IPS-11a (cell line): ENCODE measurements at regions not wholly inside any gene's neighbourhood (a gene's known extent, or its start where the extent isn't known, plus 50 kb on each side); places are given as distances from the start of the nearest gene placed in this dataset.
"Not testable (repeated sequence)": the region's sequence is repeated elsewhere in the genome, so short reads cannot be mapped to it uniquely, and the experiment has no call there.

Experiments used
- H3K4me3 ChIP-seq: one replicate; pipeline ENCODE4 v1.5.1; 2013; ENCODE audit warnings: low read depth, low read length, control low read depth

- H3K4me3 ChIP-seq: no peak overlapping the region
Measured at GRCh38 chr10:117746541-117747448, 204.2 kb downstream of the EMX2 start.

GRCh38 chr10:117747636-117748035, 205.1 kb downstream of the EMX2 start:
- no peak overlapping the region for H3K4me3 ChIP-seq

DNA sequence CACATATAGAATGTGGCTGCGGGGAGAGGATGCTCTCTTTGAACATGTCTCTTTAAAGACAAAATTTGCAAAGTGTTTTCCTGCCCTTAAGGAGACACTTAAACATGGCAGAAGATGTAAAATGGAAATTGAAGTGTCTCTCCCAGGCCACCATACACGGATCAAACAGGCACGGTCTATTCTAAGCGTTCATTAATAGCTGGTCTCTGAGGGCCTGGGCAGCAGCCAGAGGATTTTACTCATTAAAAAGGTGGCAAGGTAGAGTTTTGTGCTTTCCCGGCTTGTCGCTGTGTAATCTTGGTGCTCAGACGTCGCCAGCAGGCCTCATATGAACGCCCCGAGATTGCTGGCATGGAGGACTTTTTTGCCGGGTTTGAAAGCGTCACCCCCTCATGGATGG, 205.5 kb downstream of the EMX2 start:
- H3K4me3 ChIP-seq: no peak overlapping the region

DNA sequence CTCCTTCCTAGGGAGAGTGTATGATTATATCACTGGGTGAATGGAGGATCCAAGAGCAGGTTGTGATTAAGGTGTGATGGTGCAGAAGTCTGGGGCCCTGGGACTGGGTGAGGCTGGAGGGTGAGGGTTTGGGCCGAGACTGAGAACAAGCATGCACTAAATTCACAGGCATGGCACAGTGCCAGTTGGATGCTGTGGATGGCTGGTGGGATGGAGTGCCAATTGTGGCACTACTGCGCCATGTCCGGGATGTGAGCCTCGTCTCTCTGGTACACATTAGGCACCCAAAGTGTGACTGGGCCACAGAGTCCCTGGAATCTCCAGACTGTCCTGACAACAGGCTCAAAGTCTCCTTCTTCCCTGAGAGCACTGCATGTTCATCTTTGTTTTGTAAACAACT, 208.1 kb downstream of the EMX2 start:
- H3K4me3 ChIP-seq: no peak overlapping the region

DNA sequence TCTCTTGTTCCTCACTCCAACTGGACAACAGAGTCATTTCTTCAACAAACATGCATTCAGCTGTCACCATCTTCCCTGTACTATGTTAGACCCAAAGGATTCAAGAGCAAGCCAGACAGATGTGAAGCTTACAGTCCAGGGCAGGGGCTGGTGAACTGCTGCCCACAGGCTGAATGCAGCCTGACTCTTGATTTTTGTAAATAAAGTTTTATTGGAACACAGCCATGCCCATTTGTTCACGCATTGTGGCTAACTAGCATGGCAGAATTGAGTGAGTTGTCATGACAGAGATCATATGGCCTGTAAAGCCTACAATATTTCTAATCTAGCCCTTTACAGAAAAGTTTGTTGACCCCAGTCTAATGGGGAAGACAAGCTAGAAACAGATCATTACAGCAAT, 208.7 kb downstream of the EMX2 start:
- no peak overlapping the region for H3K4me3 ChIP-seq

- H3K4me3 ChIP-seq: no peak overlapping the region
Measured at GRCh38 chr10:117752103-117752502, 209.6 kb downstream of the EMX2 start.

GRCh38 chr10:117754770-117755658, 212.5 kb downstream of the EMX2 start:
- H3K4me3 ChIP-seq: no peak overlapping the region

DNA sequence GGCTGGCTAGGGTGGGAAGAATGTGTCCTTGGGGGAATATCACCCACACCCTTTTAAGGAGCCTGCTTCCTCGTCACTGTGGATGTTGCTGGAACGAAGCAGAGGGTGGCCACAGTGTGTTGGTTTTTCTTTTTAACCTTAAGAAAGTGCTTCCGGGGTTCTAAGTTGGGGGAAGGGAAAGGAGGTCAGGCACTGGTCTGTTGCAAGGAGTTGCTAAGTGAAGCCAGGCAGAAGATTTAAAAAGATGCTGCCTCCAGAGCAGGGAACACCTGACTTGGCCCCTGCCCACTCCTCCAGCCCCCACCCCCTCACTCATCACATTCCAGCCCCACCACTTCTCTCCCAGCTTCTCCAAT, 213.1 kb downstream of the EMX2 start:
- H3K4me3 ChIP-seq: no peak overlapping the region

GRCh38 chr10:117757086-117757720, 214.7 kb downstream of the EMX2 start:
- H3K4me3 ChIP-seq: no peak overlapping the region

DNA sequence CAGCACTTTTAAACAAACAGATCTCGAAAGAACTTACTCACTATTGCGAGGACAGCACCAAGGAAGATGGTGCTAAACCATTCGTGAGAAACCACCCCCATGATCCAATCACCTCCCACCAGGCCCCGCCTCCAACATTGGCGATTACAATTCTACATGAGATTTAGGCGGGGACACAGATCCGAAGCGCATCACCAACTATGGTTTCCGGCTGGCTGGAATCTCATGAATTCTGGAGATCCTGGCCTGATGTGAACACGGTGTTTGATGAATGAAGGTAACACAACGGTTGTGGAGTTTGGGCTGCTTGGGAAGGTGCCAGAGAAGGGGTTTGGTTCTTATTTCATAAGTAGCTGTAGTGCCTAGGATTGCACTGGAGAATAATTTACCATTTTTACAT, 216.7 kb downstream of the EMX2 start:
- H3K4me3 ChIP-seq: no peak overlapping the region

GRCh38 chr10:117761695-117762094, 219.1 kb downstream of the EMX2 start:
- no peak overlapping the region for H3K4me3 ChIP-seq

GRCh38 chr10:117762126-117762818, 219.7 kb downstream of the EMX2 start:
- H3K4me3 ChIP-seq: no peak overlapping the region

GRCh38 chr10:117762819-117763172, 220.2 kb downstream of the EMX2 start:
- no peak overlapping the region for H3K4me3 ChIP-seq

DNA sequence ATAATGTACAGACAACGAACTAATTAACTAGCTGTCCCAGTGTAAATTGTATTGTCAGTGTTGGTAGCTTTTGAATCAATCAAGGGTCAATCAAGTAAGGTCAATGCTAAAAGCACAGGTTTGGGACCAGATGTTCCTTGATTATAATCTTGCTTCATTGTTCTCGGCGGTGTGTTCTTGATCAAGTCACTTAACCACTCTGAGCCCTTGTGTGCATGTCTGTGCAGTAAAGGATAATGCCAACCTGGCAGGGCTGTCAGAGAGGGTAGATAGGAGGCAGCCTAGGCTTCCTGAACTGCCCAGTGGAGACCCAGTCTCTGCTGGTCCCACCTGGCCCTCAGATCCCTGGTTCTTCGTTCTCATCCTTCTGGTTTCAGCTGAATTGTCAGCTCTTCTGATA, 221.0 kb downstream of the EMX2 start:
- H3K4me3 ChIP-seq: no peak overlapping the region

DNA sequence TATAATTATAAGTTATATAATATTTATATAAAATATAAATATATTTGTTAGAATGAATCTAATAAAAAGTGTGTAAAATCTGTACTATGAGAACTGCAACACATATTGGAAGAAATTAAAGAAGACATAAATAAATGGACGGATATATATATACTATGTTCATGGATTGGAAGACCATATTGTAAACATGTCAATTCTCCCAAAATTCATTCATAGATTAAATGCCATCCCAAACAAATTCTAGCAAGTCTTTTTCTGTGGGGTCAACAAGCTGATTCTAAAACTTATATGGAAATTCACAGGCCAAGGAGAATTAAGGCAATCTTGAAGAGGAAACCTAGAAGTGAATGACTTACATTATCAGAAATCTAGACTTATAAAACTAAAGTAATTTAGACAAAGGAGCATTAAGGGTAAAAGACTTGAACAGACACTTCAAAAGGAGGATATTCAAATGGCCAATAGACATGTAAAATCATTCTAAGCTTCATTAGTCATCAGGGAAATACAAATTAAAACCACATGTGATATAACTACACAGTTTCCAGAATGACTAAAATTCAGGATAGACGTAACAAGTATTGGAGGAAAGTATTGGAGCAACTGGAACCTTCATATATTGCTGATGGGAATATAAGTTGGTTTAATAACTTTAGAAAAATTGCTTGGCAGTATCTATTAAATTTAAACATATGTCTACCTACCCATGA, 225.9 kb downstream of the EMX2 start:
- H3K4me3 ChIP-seq: no peak overlapping the region

- no peak overlapping the region for H3K4me3 ChIP-seq
Measured at GRCh38 chr10:117775526-117775925, 233.0 kb downstream of the EMX2 start.

DNA sequence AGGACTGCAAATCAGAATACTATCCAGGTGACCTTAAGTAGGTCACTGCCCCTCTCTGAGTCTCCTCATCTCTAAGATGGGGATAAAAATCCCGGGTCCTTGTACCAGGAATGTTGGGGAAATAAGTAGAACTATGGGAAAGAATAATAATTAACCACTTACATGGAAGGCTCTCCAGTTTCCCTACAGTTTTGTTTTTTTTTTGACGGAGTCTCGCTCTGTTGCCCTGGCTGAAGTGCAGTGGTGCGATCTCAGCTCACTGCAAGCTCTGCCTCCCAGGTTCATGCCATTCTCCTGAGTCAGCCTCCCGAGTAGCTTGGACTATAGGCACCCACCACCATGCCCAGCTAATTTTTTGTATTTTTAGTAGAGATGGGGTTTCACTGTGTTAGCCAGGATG, 234.7 kb downstream of the EMX2 start:
- H3K4me3 ChIP-seq: not testable (repeated sequence)

DNA sequence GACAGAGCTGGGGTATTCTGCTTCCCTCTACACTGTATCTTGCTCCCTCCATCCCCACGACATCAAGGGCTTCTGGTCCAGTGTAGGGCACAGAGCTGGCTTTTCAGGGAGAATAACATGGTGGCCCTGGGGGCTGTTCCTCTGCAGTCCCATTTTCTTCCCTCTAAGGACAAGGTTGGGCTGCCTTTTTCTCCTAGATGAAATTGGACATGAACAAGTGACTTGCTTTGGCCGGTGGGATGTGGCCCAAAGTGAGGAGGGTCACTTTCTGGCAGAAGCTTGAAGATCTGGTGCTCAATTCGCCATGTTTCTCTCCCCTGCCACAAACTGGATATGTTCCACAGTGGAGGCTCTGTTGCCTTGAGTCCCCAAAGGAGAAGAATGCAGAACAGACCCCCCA, 235.7 kb downstream of the EMX2 start:
- no peak overlapping the region for H3K4me3 ChIP-seq

GRCh38 chr10:117780411-117780810, 237.9 kb downstream of the EMX2 start:
- H3K4me3 ChIP-seq: no peak overlapping the region

- no peak overlapping the region for H3K4me3 ChIP-seq
Measured at GRCh38 chr10:117781216-117781831, 238.8 kb downstream of the EMX2 start.
